GM21526 (cell line): ENCODE measurements at regions not wholly inside any gene's neighbourhood (a gene's known extent, or its start where the extent isn't known, plus 50 kb on each side); places are given as distances from the start of the nearest gene placed in this dataset.

Source experiments
- ATAC-seq: cut with Tn5 transposase; IDR thresholded peaks from one replicate; pipeline ENCODE4 v1.9.1; 2021; ENCODE audit warnings: moderate library complexity; ENCODE audit not compliant: unreplicated experiment, low FRiP score

- no peak for ATAC-seq
These were observed 57.0 kb downstream of the PHLDA1 start for GRCh38 chr12:75974323-75975187.

GRCh38 chr12:75971253-75971652 lies 60.3 kb downstream of the PHLDA1 start:
- ATAC-seq: no peak

- ATAC-seq: no peak
These were observed 61.3 kb downstream of the PHLDA1 start for GRCh38 chr12:75970310-75970709.

GRCh38 chr12:75969768-75970167 lies 61.8 kb downstream of the PHLDA1 start:
- ATAC-seq: no peak

GRCh38 chr12:75965661-75966060 lies 65.9 kb downstream of the PHLDA1 start:
- no peak for ATAC-seq

- ATAC-seq: no peak
These were observed 67.4 kb downstream of the PHLDA1 start for GRCh38 chr12:75964150-75964549.

GRCh38 chr12:75961878-75962277 lies 69.7 kb downstream of the PHLDA1 start:
- ATAC-seq: no peak

- no peak for ATAC-seq
These were observed 70.5 kb downstream of the PHLDA1 start for GRCh38 chr12:75960954-75961661.

- no peak for ATAC-seq
These were observed 71.3 kb downstream of the PHLDA1 start for GRCh38 chr12:75960086-75960910.

- no peak for ATAC-seq
These were observed 72.1 kb downstream of the PHLDA1 start for GRCh38 chr12:75959506-75959905.

GRCh38 chr12:75959060-75959459 lies 72.5 kb downstream of the PHLDA1 start:
- no peak for ATAC-seq

- no peak for ATAC-seq
These were observed 76.3 kb downstream of the PHLDA1 start for GRCh38 chr12:75955251-75955650.

- no peak for ATAC-seq
These were observed 76.8 kb downstream of the PHLDA1 start for GRCh38 chr12:75954749-75955148.

- no peak for ATAC-seq
These were observed 77.5 kb downstream of the PHLDA1 start for GRCh38 chr12:75954041-75954440.

- no peak for ATAC-seq
These were observed 78.2 kb downstream of the PHLDA1 start for GRCh38 chr12:75953312-75953906.

- no peak for ATAC-seq
These were observed 79.9 kb downstream of the PHLDA1 start for GRCh38 chr12:75951399-75952278.

- no peak for ATAC-seq
These were observed 84.3 kb downstream of the PHLDA1 start for GRCh38 chr12:75947156-75947723.

GRCh38 chr12:75945581-75945980 lies 86.0 kb downstream of the PHLDA1 start:
- no peak for ATAC-seq

GRCh38 chr12:75944905-75945432 lies 86.6 kb downstream of the PHLDA1 start:
- ATAC-seq: no peak
